ENCODE measurements at regions not wholly inside any gene's neighbourhood (a gene's known extent, or its start where the extent isn't known, plus 50 kb on each side); places are given as distances from the start of the nearest gene placed in this dataset.

DNA sequence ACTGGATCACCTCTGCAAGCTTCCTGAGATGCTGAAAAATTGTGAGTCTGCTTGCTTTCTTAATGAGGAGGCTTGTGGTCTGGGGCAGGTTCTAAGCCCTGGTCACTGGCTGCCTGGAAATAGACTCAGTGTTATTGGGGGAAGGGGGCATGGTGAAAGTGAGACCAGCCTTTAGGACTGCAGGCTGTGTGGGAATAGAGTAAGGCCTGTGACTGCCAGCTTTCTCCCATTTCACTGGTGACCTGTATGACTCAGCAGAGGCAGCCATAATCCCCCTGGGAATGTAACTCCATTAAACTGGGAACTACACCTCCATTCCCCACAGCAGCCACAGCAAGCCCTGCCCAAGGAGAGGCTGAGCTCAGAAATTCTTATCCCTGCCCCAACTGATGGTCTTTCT is 55.9 kb upstream of the IL15 start:
- no peak for TF ChIP-seq EZH2 (IDR thresholded peaks at IDR 0.05; ENCODE audit: low read depth)
- TF ChIP-seq CTCF (conservative IDR thresholded peaks at IDR 0.05) = no peak
